Panc1 (cell line): ENCODE measurements at regions not wholly inside any gene's neighbourhood (a gene's known extent, or its start where the extent isn't known, plus 50 kb on each side); places are given as distances from the start of the nearest gene placed in this dataset.

ENCODE experiments used
- ATAC-seq: fragments of 200-7000 bp; cut with Tn5 transposase; 2 replicates; pipeline ENCODE4 v1.9.1; 2020; ENCODE audit warnings: mild to moderate bottlenecking, moderate library complexity
- BruUV-seq: library from RNA; stranded (reverse); fragments of 400-500 nt; replicated peaks from 2 replicates; lab custom pipeline; 2021; lab: Mats Ljungman, UMichigan
- CTCF ChIA-PET: fragments of 300-600 bp; sonication (Branson Sonifier 250); formaldehyde crosslinking; loops from one replicate; lab custom pipeline; 2022; ENCODE audit warnings: antibody characterized with exemption; lab: Charles Lee
- POLR2A ChIA-PET: fragments of 300-600 bp; sonication (Branson Sonifier 250); formaldehyde crosslinking; loops from one replicate; lab custom pipeline; 2022; ENCODE audit warnings: antibody characterized with exemption; lab: Charles Lee
- DNase-seq: peaks from one replicate; pipeline ENCODE4 v3.0.0-alpha.2; 2010; ENCODE audit warnings: low read depth, low spot score
- H3K27ac ChIP-seq: 2 replicates; pipeline ENCODE4 v1.5.1; 2011; ENCODE audit warnings: mild to moderate bottlenecking, low read length, inconsistent platforms
- H3K27me3 ChIP-seq: fragments of 200-500 bp; sonication (Bioruptor generic); 2 replicates; pipeline ENCODE4 v1.6.0; 2014; ENCODE audit warnings: low read length, inconsistent platforms; ENCODE audit not compliant: control insufficient read depth, insufficient read depth
- H3K36me3 ChIP-seq: fragments of 200-500 bp; sonication (Bioruptor generic); 2 replicates; pipeline ENCODE4 v1.5.1; 2014; ENCODE audit warnings: inconsistent platforms, mild to moderate bottlenecking, low read length, moderate library complexity; ENCODE audit not compliant: control insufficient read depth, insufficient read depth
- H3K4me1 ChIP-seq: 2 replicates; pipeline ENCODE4 v1.5.1; 2011; ENCODE audit warnings: inconsistent platforms, mild to moderate bottlenecking, low read length, moderate library complexity; ENCODE audit not compliant: control insufficient read depth, insufficient read depth
- H3K4me3 ChIP-seq, 2 experiments: 2 replicates each; pipeline ENCODE4 v1.5.1; 2011 to 2012; ENCODE audit warnings: low read depth in 2 of 2, low read length in 2 of 2, mild to moderate bottlenecking in 2 of 2, inconsistent platforms in 1 of 2, moderate library complexity in 1 of 2
- H3K9me3 ChIP-seq: fragments of 200-500 bp; sonication (Bioruptor generic); 2 replicates; pipeline ENCODE4 v1.5.1; 2014; ENCODE audit warnings: low read depth, mild to moderate bottlenecking, inconsistent platforms, low read length, moderate library complexity; ENCODE audit not compliant: control insufficient read depth, insufficient read depth
- POLR2AphosphoS5 ChIP-seq: IDR thresholded peaks from 2 replicates; pipeline ENCODE4 v1.6.1; 2012; ENCODE audit warnings: mild to moderate bottlenecking, low read depth, low read length, moderate library complexity
- SIN3A ChIP-seq: IDR thresholded peaks from 2 replicates; pipeline ENCODE4 v1.6.1; 2012; ENCODE audit warnings: low read depth, mild to moderate bottlenecking, low read length, moderate library complexity, borderline replicate concordance; ENCODE audit not compliant: insufficient read depth
- TCF7L2 ChIP-seq: IDR thresholded peaks from 2 replicates; pipeline ENCODE4 v1.6.1; 2011; ENCODE audit warnings: mild to moderate bottlenecking, low read depth, low read length, inconsistent platforms
- in situ Hi-C: cut with HindIII; loops from 2 replicates; pipeline ENCODE4 v1.10.0; 2016; ENCODE audit warnings: low sequenced_read_pairs, low pct_unique_long_range_greater_than_20kb
- intact Hi-C: fragments of 100-400 bp; cut with micrococcal nuclease; formaldehyde crosslinking; loops from one replicate; pipeline ENCODE4 v1.10.0; 2022; ENCODE audit not compliant: unreplicated experiment
- TF ChIP-seq, protein P1 (sequence below): fragments of 450-650 bp; IDR thresholded peaks from 2 replicates; pipeline ENCODE4 v1.5.1; 2017; ENCODE audit warnings: mild to moderate bottlenecking
- TF ChIP-seq, protein P2 (sequence below), 2 experiments: IDR thresholded peaks; 2 replicates each; pipeline ENCODE4 v1.6.1; 2011 to 2012; ENCODE audit warnings: low read depth in 2 of 2, control low read depth in 1 of 2, low read length in 1 of 2, mild to moderate bottlenecking in 1 of 2, moderate library complexity in 1 of 2; ENCODE audit not compliant: insufficient read depth in 1 of 2

DNA sequence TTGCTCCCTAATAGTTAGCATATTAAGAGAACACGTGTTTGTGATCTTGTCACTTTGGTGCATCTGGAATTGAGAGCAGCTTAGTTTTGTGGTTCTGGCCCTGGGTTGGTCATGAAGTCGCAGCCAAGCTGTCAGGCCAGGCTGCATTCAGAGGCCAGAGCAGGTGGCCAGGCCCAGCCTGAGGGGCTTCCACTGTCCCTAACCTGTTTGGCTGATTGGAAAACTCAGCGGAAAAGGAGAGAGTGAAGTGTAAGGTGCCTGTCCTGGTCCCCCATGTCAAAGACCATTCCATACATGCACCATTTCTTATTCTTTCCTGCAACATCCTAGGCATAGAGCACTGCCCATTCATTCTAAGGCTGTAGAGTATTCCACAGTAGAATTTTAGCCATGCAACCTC lies 111.5 kb upstream of the IGLL5 start:
- CTCF ChIA-PET = no interaction called here

DNA sequence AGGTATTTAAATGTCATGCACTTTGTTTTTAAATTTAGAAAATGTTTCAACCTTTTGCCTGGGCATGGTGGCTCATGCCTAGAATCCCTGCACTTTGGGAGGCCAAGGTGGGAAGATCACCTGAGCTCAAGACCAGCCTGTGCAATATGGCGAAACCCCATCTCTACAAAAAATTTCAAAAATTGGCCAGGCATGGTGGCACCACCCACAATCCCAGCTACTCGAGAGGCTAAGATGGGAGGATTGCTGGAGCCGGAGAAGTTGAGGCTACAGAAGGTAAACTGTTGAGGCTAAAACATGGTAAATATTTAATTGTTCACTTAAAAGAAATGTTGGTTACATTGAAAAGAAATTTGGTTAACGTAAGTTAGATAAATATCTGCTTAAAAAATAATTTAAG lies 108.4 kb upstream of the IGLL5 start:
- ATAC-seq = no peak
- in situ Hi-C loops = no loop called here
- intact Hi-C loops = loop anchor here (10.0 kb wide), 1 partner anchor 96 kb away; no protein-coding TSS in a partner anchor
- POLR2A ChIA-PET = no interaction called here
- H3K27ac ChIP-seq = no peak overlapping the region
- H3K4me1 ChIP-seq = no peaks in the 10 kb centered on the region
- H3K27me3 ChIP-seq = peaks cover 3% of the 10 kb centered on the region
- no peak for TF ChIP-seq POLR2AphosphoS5
- no peak for TF ChIP-seq SIN3A
- TF ChIP-seq TCF7L2 = no peak
- TF ChIP-seq, protein P1, sequence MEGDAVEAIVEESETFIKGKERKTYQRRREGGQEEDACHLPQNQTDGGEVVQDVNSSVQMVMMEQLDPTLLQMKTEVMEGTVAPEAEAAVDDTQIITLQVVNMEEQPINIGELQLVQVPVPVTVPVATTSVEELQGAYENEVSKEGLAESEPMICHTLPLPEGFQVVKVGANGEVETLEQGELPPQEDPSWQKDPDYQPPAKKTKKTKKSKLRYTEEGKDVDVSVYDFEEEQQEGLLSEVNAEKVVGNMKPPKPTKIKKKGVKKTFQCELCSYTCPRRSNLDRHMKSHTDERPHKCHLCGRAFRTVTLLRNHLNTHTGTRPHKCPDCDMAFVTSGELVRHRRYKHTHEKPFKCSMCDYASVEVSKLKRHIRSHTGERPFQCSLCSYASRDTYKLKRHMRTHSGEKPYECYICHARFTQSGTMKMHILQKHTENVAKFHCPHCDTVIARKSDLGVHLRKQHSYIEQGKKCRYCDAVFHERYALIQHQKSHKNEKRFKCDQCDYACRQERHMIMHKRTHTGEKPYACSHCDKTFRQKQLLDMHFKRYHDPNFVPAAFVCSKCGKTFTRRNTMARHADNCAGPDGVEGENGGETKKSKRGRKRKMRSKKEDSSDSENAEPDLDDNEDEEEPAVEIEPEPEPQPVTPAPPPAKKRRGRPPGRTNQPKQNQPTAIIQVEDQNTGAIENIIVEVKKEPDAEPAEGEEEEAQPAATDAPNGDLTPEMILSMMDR = no peak
- TF ChIP-seq, protein P2, sequence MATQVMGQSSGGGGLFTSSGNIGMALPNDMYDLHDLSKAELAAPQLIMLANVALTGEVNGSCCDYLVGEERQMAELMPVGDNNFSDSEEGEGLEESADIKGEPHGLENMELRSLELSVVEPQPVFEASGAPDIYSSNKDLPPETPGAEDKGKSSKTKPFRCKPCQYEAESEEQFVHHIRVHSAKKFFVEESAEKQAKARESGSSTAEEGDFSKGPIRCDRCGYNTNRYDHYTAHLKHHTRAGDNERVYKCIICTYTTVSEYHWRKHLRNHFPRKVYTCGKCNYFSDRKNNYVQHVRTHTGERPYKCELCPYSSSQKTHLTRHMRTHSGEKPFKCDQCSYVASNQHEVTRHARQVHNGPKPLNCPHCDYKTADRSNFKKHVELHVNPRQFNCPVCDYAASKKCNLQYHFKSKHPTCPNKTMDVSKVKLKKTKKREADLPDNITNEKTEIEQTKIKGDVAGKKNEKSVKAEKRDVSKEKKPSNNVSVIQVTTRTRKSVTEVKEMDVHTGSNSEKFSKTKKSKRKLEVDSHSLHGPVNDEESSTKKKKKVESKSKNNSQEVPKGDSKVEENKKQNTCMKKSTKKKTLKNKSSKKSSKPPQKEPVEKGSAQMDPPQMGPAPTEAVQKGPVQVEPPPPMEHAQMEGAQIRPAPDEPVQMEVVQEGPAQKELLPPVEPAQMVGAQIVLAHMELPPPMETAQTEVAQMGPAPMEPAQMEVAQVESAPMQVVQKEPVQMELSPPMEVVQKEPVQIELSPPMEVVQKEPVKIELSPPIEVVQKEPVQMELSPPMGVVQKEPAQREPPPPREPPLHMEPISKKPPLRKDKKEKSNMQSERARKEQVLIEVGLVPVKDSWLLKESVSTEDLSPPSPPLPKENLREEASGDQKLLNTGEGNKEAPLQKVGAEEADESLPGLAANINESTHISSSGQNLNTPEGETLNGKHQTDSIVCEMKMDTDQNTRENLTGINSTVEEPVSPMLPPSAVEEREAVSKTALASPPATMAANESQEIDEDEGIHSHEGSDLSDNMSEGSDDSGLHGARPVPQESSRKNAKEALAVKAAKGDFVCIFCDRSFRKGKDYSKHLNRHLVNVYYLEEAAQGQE (IDR thresholded peaks at IDR 0.05; ENCODE audit: insufficient read depth in 1 of 2, low read depth in 2 of 2, low read length in 1 of 2) = no peak
- H3K4me3 ChIP-seq = no peak overlapping the region
- CTCF ChIA-PET = no interaction called here
- BruUV-seq = no TSS peak
- DNase-seq = no peak
- no peaks in the 10 kb centered on the region for H3K9me3 ChIP-seq
- no peaks in the 10 kb centered on the region for H3K36me3 ChIP-seq

More for the DNA sequence above, 111.5 kb upstream of the IGLL5 start:
- no peaks in the 10 kb centered on the region for H3K9me3 ChIP-seq
- in situ Hi-C loops (no loop called here), intact Hi-C loops (loop anchor here (10.0 kb wide), 1 partner anchor 99 kb away; no protein-coding TSS in a partner anchor)
- DNase-seq = no peak
- BruUV-seq = no TSS peak
- no peak overlapping the region for H3K27ac ChIP-seq
- H3K4me1 ChIP-seq = no peaks in the 10 kb centered on the region
- no peak for ATAC-seq
- no peaks in the 10 kb centered on the region for H3K36me3 ChIP-seq
- no peaks in the 10 kb centered on the region; the same call in 1 of the 2 replicates for H3K27me3 ChIP-seq
- no peak overlapping the region for H3K4me3 ChIP-seq
- TF ChIP-seq POLR2AphosphoS5 (no peak), TCF7L2 (no peak), SIN3A (no peak)
- TF ChIP-seq, protein P2 (IDR thresholded peaks at IDR 0.05; ENCODE audit: insufficient read depth in 1 of 2, low read depth in 2 of 2, low read length in 1 of 2) = no peak
- TF ChIP-seq, protein P1 = no peak
- POLR2A ChIA-PET = no interaction called here
